ENCODE measurements at regions not wholly inside any gene's neighbourhood (a gene's known extent, or its start where the extent isn't known, plus 50 kb on each side); places are given as distances from the start of the nearest gene placed in this dataset.

DNA sequence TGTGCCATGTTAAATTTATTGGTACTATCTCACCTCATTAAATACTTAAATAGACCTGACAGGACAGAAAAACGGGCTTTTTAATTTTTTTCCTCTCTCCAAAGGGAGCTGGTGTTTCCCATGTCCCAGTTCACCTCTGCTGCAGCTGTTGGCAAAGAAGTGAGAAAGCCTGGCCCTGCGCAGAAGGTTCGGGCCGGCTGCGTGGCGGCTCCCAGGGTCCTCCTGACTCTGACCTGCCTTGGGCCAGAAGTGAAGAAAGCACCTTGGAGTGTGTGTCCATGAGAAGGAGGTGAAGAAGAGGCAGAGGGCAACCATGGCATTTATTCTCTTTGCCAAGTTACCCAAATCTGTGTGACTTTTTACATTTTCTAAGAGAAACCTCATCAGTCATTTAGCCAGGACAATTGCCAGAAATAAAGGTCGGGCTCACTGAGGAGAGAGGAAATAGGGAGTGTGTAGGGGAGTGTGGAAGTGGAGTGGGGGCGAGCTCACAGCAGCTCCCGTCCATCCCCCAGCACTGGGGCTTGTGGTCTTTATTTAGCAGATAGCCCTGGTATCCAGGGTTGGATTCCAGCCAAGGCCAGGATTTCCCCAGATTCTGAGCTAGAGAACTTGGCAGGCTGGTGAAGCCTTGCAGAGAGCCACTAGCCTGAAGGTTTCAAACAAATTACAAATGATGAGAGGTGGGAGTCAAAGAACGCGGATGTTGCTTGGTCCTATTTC lies 102.4 kb upstream of the CADM1 start:
- TF ChIP-seq CTCF (IDR thresholded peaks at IDR 0.05) (no peak), POLR2A (IDR thresholded peaks at IDR 0.05) (no peak)
